COR-L47 (cell line): ENCODE measurements at regions not wholly inside any gene's neighbourhood (a gene's known extent, or its start where the extent isn't known, plus 50 kb on each side); places are given as distances from the start of the nearest gene placed in this dataset.
"Not testable (repeated sequence)": the region's sequence is repeated elsewhere in the genome, so short reads cannot be mapped to it uniquely, and the experiment has no call there.

ENCODE experiments used
- DNase-seq: peaks from one replicate; lab custom pipeline; 2025; lab: John Stamatoyannopoulos, UW

DNA sequence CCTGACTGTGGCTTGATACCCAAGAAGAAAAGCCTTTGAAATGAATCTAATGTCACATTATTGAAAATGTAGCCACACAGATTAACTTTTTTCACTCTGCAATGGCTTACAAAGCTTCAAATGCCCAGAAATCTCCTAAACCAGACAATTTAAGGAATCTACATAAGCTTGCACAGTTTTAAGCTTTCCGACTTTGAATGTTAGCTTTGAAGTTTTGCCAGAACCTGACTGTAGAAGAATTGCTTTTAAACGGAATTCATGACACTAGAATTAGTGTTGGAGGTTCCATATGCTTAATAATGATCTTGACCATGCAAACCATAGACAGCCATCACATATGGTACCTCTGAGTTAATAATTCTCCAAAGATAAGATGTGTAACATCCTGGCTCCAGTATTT is 798.5 kb upstream of the EPHA7 start:
- DNase-seq = no peak

GRCh38 chr6:94215552-94215951 is 796.2 kb upstream of the EPHA7 start:
- no peak for DNase-seq

DNA sequence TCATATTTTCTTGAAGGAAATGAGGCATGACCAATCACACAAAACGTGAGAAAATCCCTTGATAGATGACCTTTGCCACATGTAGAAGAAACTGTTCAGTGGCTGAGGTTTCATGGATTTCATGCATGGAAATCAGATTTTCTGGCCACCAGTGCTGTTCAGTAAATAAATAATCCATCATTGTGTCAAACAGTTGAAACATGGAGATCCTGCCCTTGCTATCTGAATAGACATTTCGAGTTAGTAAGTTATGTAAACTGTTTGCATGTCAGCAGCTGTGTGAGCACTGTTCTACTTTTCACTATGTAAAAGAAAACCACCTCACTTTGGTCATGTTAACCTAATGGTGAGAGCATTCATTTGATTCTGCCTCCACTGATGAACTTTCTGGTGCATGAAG is 793.9 kb upstream of the EPHA7 start:
- DNase-seq = no peak

DNA sequence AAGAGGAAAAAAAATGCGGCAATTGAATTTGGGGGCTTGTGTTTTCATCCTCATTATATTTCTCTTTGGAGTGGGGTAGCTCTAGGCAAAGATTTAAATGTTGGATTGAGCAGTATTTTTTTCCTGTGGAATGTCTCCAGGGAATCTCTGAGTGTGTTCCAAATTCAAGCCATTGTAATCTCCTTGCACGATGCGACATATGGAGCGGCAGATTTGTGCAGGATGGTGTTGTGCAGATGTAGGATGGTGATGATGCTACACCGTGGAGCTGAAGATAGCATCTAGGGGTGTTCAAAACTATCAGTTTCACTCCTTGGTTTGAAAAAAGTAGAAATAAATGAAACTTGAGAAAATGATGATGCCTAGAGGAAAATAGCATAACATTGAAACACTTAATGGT is 777.5 kb upstream of the EPHA7 start:
- no peak for DNase-seq

DNA sequence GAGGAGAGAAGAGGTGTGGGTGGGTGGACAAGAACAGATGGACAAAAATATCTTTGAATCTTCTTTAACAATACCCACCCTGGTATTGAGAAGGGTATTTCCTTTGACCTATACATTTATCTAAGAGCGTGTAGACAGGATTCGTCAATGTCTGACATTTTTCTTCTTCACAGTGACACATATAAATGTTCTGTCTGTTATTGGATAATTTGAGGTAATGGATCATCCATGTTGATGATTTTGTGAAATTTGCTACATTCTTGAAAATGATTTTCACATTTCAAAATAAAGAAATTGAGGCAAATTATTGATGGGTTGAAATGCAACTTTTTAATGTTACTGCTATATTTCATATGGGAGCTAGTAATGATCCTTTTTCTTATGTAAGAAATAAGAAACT is 770.7 kb upstream of the EPHA7 start:
- no peak for DNase-seq

DNA sequence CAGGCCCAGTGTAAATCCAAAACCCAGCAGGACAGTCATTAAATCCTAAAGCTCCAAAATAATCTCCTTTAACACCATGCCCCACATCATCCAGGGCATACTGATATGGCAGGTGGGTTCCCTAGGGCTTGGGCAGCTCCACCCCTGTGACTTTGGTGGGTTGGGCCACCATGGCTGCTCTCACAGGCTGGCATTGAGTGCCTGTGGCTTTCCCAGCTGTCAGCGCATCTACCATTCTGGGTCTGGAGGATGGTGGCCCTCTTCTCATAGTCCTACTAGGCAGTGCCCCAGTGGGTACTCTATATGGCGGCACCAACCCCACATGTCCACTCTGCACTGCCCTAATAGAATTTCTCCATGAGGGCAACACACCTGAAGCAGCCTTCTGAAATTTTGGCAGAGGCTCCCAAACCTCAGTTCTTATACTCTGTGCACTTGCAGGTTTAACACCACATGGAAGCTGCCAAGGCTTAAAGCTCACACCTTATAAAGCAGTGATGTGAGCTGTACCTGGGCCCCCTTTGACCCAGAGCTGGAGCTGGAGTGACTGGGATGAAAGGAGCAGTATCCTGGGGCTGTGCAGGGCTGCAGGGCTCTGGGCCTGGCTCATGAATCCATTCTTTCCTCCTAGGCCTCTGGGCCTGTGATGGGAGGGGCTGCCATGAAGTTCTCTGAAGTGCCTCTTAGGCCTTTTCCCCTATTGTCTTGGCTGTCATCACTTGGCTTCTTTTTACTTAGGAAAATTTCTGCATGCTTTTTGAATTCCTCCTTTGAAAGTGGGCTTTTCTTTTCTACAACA is 765.5 kb upstream of the EPHA7 start:
- DNase-seq = no peak

DNA sequence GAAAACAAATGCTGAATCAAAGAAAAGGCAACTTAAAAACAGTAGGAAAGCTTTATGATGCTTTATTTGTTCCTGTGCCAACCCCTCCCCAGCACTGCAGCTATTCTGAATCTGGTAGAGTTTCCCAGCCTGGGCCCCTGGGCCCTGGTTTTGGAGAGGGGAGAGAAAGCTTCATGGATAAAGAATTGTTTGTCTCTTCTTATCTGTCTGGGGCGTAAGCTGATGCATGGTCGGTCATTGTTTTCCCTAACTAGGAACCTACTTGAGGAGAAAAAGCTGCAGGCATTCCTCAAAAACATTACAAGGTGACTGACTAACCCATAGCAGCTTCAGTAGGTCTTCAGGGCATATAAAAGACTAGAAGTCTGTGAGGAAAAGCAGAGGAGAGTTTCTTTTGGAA is 758.1 kb upstream of the EPHA7 start:
- DNase-seq = no peak

GRCh38 chr6:94175465-94175864 is 756.1 kb upstream of the EPHA7 start:
- peak; percentile 10 for DNase-seq

DNA sequence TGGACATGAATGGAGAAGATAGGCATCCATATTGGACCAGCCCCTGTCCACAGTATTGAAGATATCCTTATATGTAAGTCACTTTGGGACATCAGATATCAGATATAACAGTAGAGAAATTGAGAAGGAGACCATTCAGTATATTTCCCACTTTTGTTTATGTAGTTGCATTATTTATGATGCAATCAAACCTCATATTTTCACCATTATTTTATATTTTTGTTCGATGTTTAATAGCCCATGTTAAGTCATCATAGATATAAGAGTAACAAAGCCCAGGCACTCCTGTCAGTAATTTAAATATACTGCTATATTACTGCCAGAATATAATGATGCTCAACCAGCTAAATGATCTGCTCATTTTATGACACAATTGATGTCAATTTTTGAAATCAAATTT is 744.5 kb upstream of the EPHA7 start:
- DNase-seq = no peak

- no peak for DNase-seq
Observed at GRCh38 chr6:94150886-94151285, 731.5 kb upstream of the EPHA7 start.

DNA sequence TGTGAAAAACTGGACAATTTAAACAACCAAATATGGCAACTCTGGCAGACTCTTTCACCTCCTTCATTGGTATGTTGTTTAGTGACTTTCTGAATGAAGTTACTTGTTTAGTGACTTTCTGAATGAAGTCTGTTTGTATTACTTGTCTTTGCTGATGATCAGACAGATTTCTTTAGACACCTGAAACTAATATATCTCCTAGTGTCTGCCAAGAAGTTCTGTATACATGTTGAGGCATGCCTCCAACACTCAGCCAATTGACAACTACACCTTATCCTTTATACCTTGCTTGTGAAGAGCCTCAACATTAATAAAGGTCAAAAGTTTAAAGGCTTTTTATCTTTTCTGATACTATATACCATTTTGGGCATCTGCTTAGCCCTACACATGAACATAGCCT is 725.4 kb upstream of the EPHA7 start:
- DNase-seq = no peak

GRCh38 chr6:94137178-94137577 is 717.8 kb upstream of the EPHA7 start:
- not testable (repeated sequence) for DNase-seq

GRCh38 chr6:94133106-94133505 is 713.7 kb upstream of the EPHA7 start:
- no peak for DNase-seq

- no peak for DNase-seq
Observed at GRCh38 chr6:94131271-94131670, 711.9 kb upstream of the EPHA7 start.

DNA sequence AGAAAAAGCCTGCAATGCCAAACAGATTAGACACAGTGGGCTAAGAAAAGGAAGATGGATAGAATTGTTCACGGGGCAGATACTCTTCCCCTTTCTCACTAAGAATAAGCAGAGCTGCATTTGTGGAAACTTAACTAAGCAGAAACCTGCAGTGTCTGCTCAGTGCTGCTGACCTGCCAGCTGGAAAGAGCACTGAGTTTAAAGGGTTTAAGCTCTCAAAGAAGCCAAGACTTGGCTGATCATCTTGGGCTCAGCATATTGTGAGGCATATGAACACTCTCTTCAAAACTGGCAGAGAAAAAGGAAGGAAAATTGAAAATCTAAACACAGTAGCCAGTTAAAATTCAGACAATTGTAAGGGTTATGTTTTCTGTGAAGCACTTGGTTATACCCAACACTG is 711.1 kb upstream of the EPHA7 start:
- DNase-seq = no peak

GRCh38 chr6:94129926-94130325 is 710.6 kb upstream of the EPHA7 start:
- no peak for DNase-seq

DNA sequence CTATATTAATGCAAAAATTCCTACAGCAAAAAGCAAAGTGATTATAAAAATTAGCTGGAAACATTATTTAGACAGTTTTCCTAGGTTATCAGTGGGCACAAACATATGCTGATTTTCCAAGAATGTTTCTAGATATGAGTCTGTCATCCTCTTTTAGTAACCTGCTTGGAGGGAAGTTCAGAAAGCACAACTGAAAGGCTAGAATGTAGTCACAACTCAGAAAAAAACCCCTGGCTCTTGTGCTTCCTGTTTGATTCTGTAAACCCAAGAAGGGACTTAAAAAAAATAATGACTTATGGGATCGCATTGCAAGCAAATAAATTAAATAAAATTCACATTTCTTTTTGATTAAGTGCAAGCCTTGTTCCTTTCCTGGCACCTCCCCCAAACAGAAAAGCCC is 708.4 kb upstream of the EPHA7 start:
- no peak for DNase-seq

GRCh38 chr6:94124333-94124732 is 705.0 kb upstream of the EPHA7 start:
- no peak for DNase-seq

DNA sequence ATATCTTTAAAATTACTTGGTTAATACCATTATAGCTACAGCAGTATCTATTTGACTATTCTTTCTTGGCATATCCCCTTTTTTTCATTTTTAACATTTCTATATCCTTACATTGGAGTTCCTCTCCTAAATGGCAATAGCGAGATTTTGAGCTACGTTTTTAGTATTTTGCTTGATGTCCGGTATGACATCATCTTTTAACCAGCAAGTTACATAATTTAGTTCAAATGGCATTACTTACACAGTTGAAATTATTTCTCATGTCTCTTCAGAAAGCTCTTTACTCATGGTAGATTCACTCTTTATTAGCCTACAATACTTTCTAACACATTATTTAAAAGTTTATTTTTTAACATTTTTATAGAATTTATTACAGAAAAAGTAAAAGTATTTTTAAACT is 701.7 kb upstream of the EPHA7 start:
- no peak for DNase-seq

DNA sequence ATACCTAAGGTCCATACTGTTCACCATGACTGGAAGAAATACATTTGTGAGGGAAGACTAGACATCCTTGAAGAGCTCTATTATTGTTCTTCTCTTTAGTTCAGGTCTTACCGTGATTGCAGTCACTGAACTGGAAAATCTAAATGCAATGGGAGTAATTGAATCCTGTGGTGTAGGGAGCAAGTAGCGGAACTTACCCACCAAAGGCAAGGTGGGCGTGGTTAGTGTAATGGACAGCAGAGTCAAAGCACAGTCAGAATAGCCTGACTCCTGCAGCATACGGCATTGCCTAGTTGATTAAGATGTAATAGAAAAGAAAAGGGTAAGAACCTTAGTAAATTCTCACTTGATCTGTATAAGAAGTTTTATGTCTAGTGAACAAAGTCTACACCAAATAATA is 679.7 kb upstream of the EPHA7 start:
- no peak for DNase-seq

- DNase-seq = no peak
Observed at GRCh38 chr6:94095961-94096360, 676.6 kb upstream of the EPHA7 start.

DNA sequence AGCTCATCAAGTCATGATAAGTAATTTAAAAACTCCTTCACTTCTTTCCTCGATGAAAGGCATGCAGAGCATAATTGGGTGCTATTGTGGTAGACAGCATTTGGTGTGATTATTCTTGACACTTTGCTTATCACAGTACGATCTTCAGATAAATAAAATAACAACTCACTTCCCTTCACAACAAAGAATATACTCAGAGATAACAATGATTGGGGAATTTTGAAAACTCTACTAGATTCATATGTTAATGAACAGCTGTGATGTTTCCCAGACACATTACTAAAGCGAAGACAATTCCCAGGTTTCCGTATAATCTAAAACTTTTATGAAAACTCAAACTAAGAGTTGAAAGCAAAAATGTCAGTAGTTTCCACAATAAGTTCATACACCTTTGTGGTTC is 670.6 kb upstream of the EPHA7 start:
- DNase-seq = no peak

DNA sequence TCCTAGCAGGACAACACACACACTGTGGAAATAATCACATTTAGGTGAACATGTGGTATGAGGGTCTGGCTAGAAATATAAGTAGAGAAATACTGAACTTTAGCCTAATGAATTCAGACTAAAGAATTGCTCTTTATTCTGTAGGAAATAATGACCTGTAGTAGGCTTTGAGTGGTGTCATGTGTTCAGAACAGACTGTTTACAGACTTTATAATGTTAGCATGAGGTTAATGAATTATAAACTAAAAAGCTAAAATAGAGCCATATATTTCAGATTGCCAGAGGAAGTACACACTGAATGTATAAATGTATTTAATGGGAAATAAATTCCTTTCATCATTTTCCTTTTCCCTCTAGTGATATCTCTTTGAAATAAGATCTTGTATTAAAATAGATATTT is 669.5 kb upstream of the EPHA7 start:
- DNase-seq = no peak

GRCh38 chr6:94074764-94075163 is 655.4 kb upstream of the EPHA7 start:
- no peak for DNase-seq
